CD4-positive, alpha-beta T cell treated with Interleukin-17A for 1 hour (primary cell): ENCODE measurements at regions not wholly inside any gene's neighbourhood (a gene's known extent, or its start where the extent isn't known, plus 50 kb on each side); places are given as distances from the start of the nearest gene placed in this dataset.
"Not testable (repeated sequence)": the region's sequence is repeated elsewhere in the genome, so short reads cannot be mapped to it uniquely, and the experiment has no call there.

Experiments used
- DNase-seq: peaks from one replicate; pipeline ENCODE4 v3.0.0-alpha.2; 2020

DNA sequence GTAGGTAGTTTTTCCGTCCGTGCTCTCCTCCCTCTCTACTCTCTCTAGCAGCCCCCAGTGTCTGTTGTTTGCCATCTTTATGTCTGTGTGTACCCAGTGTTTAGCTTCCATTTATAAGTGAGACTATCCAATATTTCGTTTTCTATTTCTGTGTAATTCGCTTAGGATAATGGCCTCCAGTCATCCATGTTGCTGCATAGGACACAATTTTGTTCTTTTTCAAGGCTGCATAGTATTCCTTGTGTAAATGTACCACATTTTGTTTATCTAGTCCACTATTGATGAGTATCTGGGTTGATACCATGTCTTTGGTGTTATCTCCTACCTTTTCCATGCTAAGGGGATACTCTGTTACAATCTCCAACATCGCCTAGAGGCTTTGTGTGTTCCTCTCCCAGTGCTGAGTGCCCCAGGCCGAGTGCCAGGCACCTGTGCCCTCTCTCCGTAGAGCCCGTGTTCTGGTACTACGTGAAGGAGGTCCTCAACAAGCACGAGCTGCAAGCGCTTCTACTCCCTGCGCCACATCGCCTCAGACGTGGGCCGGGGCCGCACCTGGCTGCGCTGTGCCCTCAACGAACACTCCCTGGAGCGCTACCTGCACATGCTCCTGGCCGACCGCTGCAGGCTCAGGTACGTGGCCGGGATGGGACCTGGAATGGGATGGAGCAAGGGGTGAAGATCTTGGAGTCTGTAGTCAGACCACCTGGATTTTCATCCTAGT lies 51.0 kb downstream of the NPIPB11 start:
- DNase-seq = not testable (repeated sequence)

DNA sequence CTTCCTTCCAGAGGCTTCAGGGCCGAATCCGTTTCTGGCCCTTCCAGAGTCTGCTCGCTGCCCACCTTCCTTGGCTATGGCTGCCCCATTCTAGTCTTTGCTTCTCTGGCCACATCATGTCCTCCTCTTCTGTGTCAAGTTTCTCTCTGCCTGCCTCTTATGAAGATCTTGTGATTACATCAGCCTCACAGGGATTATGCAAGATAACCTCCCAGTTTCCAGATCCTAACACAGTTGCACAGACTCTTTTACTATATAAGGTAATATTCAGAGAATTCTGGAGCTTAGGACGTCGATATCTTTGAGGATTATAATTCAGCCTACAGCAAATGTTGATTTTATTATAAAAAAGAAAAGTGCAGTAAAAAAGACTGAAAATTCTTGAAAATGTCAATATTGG lies 52.1 kb downstream of the NPIPB11 start:
- not testable (repeated sequence) for DNase-seq

DNA sequence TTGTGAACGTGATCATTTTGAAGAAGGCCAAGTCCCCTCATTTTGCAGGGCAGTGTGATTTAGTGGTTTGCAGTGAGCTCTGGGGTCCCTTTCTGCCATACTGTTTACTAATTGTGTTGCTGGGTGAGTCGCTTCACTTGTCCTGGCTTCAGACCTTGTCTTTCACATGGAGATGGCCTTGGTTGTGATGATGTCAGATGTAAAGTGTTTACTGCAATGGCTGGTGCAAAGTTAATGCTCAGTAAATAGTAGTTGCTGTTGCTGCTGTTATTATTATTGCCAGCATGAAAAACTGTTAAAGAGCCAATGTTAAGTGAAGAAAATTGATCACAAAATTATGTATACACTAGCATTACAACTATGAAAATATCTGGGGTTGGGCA lies 53.9 kb downstream of the NPIPB11 start:
- not testable (repeated sequence) for DNase-seq

GRCh38 chr16:29351970-29352616 lies 54.4 kb downstream of the NPIPB11 start:
- not testable (repeated sequence) for DNase-seq

GRCh38 chr16:29351271-29351969 lies 55.1 kb downstream of the NPIPB11 start:
- not testable (repeated sequence) for DNase-seq

- not testable (repeated sequence) for DNase-seq
These were observed 56.5 kb downstream of the NPIPB11 start for GRCh38 chr16:29349966-29350365.

DNA sequence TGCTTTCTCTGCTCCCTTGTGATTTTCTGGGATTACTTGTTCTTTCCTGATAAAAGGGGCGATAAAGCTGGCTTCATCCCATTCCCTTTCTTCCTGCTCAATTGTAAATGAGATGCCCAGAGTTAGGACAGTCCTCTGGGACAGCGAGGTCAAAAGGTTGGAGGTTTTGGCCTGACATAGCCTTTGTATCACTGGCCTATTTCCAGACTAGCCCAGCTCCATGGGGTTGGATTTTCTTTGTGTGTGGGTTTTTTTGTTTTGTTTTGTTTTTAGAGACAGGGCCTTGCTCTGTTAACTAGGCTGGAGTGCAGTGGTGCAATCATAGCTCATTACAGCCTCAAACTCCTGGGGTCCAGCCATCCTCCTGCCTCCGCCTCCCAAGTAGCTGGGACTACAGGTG lies 57.8 kb downstream of the NPIPB11 start:
- DNase-seq = not testable (repeated sequence)

DNA sequence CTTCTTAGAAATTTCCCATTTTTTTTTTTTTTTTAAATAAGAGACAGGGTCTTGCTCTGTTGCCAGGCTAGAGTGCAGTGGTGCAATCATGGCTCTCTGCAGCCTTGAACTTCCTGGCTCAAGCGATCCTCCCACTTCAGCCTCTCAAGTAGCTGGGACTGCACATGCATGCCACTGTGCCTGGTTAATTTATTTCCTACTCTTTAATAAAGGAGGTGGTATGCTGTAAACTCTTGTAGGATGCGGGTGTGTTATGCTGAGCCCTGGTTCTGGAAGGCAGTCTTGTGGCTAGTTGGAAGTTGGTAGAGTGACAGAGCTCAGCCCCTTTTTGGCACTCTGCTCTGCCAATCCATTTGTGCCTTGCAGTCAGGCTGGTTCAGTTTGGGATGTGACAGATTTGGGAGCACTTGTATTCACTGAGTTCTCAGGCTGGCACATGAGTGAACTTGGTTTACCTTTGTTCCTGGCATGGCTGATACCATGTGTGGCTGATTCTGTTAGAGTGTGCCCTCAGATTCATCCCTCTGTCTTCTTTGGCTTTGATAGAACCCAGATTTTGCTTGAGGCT lies 58.3 kb downstream of the NPIPB11 start:
- DNase-seq = not testable (repeated sequence)

- DNase-seq = not testable (repeated sequence)
These were observed 59.5 kb downstream of the NPIPB11 start for GRCh38 chr16:29346796-29347580.

- DNase-seq = not testable (repeated sequence)
These were observed 60.3 kb downstream of the NPIPB11 start for GRCh38 chr16:29346203-29346602.

GRCh38 chr16:29342937-29343336 lies 63.6 kb downstream of the NPIPB11 start:
- not testable (repeated sequence) for DNase-seq

GRCh38 chr16:29340779-29341438 lies 65.6 kb downstream of the NPIPB11 start:
- not testable (repeated sequence) for DNase-seq

DNA sequence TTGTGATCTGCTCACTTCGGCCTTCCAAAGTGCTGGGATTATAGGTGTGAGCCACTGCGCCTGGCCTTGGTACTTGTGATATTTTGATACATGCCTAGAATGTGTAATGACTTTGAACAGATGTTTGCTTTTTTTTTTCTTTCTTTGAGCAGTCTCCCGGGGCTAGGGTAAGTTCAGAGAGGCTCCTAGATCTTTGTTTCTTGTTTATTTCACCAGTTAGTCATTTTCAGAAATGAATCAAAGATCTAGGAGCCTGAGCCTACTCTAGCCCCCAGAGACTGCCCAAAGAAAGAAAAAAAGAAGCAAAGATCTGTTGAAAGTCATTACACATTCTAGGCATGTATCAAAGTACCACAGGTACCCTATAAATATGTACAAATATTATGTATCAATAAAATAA lies 66.3 kb downstream of the NPIPB11 start:
- not testable (repeated sequence) for DNase-seq

GRCh38 chr16:29338821-29339700 lies 67.5 kb downstream of the NPIPB11 start:
- DNase-seq = not testable (repeated sequence)

GRCh38 chr16:29337385-29337901 lies 69.1 kb downstream of the NPIPB11 start:
- not testable (repeated sequence) for DNase-seq

GRCh38 chr16:29335549-29335846 lies 71.0 kb downstream of the NPIPB11 start:
- DNase-seq = not testable (repeated sequence)

- DNase-seq = not testable (repeated sequence)
These were observed 71.5 kb downstream of the NPIPB11 start for GRCh38 chr16:29334776-29335548.

DNA sequence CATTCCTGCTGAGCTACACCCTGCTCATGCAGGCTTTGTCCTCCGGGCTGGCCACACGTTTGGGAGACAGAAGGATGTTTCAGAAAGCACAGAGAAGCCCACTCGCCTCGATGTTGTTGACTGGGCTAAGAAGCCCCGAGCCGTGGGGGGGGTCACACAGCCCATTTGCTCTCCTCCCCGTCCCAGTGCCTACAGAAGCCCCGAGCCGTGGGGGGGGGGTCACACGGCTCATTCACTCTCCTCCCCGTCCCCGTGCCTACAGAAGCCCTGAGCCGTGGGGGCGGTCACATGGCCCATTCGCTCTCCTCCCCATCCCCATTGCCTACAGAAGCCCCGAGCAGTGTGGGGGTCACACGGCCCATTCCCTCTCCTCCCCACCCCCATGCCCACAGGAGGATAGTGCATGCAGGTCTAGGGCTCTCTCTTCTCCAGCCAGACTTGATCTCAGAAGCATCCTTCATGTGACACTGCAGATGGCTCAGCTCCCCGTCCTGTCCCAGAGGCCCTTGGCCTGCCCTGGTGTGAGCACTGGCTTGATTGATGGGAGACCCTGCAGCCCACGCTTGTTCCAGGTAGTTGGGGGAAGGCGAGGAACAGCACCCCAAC lies 72.9 kb downstream of the NPIPB11 start:
- not testable (repeated sequence) for DNase-seq

DNA sequence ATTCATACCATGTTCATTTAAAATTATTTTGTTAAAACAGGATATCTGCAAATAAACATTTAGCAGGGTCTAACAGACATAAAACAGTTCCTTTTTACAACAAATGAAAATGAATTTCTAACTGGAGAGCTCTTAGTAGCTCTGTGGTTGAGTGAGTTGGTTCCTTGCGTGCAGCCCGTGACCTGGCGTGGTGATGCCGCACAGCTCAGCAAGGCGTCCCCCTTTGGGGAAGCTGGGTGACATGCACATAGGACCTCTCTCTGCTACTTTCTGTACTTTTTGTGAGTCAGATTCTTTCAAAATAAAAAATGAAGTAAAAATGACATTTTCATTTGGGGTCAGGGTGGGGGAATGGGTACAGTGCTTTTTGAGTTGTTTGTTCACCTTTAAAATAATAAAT lies 75.9 kb downstream of the NPIPB11 start:
- DNase-seq = not testable (repeated sequence)

DNA sequence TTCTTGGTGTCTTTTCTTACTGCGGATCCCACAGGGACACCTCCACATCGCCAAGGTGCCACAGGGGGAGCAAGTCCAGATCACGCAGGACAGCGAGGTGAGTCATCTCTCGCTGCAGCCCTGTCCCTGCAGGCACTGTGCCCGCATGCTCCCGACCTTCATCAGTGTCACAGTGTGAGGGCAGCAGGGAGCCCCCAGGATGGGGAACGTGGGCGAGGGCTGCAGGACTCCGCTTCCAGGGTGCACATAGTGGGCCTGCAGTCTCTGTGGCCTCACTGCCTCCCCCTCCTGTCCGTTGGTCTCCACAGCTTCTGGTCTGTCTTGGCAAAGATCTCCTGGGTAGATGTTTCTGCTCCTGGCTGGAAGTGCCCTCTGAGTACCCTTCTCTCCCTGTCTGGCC lies 78.0 kb downstream of the NPIPB11 start:
- not testable (repeated sequence) for DNase-seq
